Keratinocyte (primary cell): ENCODE measurements at regions not wholly inside any gene's neighbourhood (a gene's known extent, or its start where the extent isn't known, plus 50 kb on each side); places are given as distances from the start of the nearest gene placed in this dataset.

Experiments
- DNase-seq: peaks from one replicate; pipeline ENCODE4 v3.0.0-alpha.2; 2011; ENCODE audit warnings: low read depth, missing footprints, low spot score
- FAIRE-seq: peaks from 2 replicates; lab custom pipeline; 2011; peaks lifted over from hg19 to GRCh38; lab: Jason Lieb, UNC
- H2AFZ ChIP-seq: 2 replicates; pipeline ENCODE4 v1.6.0; 2012; ENCODE audit warnings: low read length, control low read depth, inconsistent platforms; ENCODE audit not compliant: control insufficient read depth
- H3K27ac ChIP-seq: 2 replicates; pipeline ENCODE4 v1.5.1; 2011; ENCODE audit warnings: low read length; ENCODE audit not compliant: control insufficient read depth, insufficient read depth
- H3K27me3 ChIP-seq: 3 replicates; pipeline ENCODE4 v1.6.0; 2011; ENCODE audit warnings: low read length; ENCODE audit not compliant: control insufficient read depth, insufficient read depth; ENCODE audit errors: extremely low read depth
- H3K36me3 ChIP-seq, 2 experiments: 2 replicates in 1 of 2; 3 replicates in 1 of 2; pipeline ENCODE4 v1.5.1; 2011; ENCODE audit warnings: low read length in 2 of 2, mild to moderate bottlenecking in 1 of 2; ENCODE audit not compliant: control insufficient read depth in 2 of 2, insufficient read depth in 2 of 2; ENCODE audit errors: extremely low read depth in 1 of 2
- H3K4me1 ChIP-seq: 3 replicates; pipeline ENCODE4 v1.5.1; 2011; ENCODE audit warnings: low read length; ENCODE audit not compliant: control insufficient read depth, insufficient read depth; ENCODE audit errors: extremely low read depth
- H3K4me2 ChIP-seq: 3 replicates; pipeline ENCODE4 v1.6.0; 2011; ENCODE audit warnings: low read depth, low read length; ENCODE audit not compliant: control insufficient read depth, insufficient read depth; ENCODE audit errors: extremely low read depth
- H3K4me3 ChIP-seq, 3 experiments: fragments of 200-600 bp in 1 of 3; sonication (generic) in 1 of 3; 2 replicates in 2 of 3; 3 replicates in 1 of 3; pipeline ENCODE4 v1.5.1; 2011 to 2016; ENCODE audit warnings: low read length in 3 of 3, mild to moderate bottlenecking in 3 of 3, control low read depth in 2 of 3, inconsistent platforms in 1 of 3, low read depth in 1 of 3, mixed read lengths in 1 of 3, mixed run types in 1 of 3, moderate library complexity in 1 of 3; ENCODE audit not compliant: control insufficient read depth in 2 of 3, insufficient read depth in 2 of 3; ENCODE audit errors: extremely low read depth in 1 of 3
- H3K79me2 ChIP-seq: 2 replicates; pipeline ENCODE4 v1.6.0; 2012; ENCODE audit warnings: low read length; ENCODE audit not compliant: control insufficient read depth, insufficient read depth
- H3K9ac ChIP-seq: 3 replicates; pipeline ENCODE4 v1.6.0; 2011; ENCODE audit warnings: low read length; ENCODE audit not compliant: control insufficient read depth, insufficient read depth; ENCODE audit errors: extremely low read depth
- H3K9me1 ChIP-seq: 3 replicates; pipeline ENCODE4 v1.6.0; 2011; ENCODE audit warnings: low read length; ENCODE audit not compliant: control insufficient read depth, insufficient read depth; ENCODE audit errors: extremely low read depth
- H3K9me3 ChIP-seq: 2 replicates; pipeline ENCODE4 v1.5.1; 2012; ENCODE audit warnings: low read depth, low read length; ENCODE audit not compliant: control insufficient read depth
- H4K20me1 ChIP-seq: 3 replicates; pipeline ENCODE4 v1.6.0; 2011; ENCODE audit warnings: low read length; ENCODE audit not compliant: control insufficient read depth, insufficient read depth; ENCODE audit errors: extremely low read depth
- EZH2 ChIP-seq: IDR thresholded peaks from one replicate; pipeline ENCODE4 v1.6.1; 2012; ENCODE audit warnings: inconsistent platforms, mild to moderate bottlenecking, low read length, moderate library complexity
- dilution Hi-C: fragments of 300-500 bp; cut with MboI; formaldehyde crosslinking; loops from one replicate; pipeline ENCODE4 v1.7.0; 2020; ENCODE audit warnings: low sequenced_read_pairs; ENCODE audit not compliant: extremely low pct_ligation_motif_present
- TF ChIP-seq, protein P1 (sequence below), 3 experiments: IDR thresholded peaks in 1 of 3; conservative IDR thresholded peaks in 1 of 3; optimal IDR thresholded peaks in 1 of 3; 2 replicates in 2 of 3; 3 replicates in 1 of 3; pipeline versions ENCODE3 to v1.5.1; 2011; ENCODE audit warnings: low read length in 3 of 3, mild to moderate bottlenecking in 3 of 3, moderate library complexity in 2 of 3, control low read depth in 1 of 3, inconsistent platforms in 1 of 3; ENCODE audit not compliant: insufficient read depth in 2 of 3; ENCODE audit errors: extremely low read depth in 1 of 3

DNA sequence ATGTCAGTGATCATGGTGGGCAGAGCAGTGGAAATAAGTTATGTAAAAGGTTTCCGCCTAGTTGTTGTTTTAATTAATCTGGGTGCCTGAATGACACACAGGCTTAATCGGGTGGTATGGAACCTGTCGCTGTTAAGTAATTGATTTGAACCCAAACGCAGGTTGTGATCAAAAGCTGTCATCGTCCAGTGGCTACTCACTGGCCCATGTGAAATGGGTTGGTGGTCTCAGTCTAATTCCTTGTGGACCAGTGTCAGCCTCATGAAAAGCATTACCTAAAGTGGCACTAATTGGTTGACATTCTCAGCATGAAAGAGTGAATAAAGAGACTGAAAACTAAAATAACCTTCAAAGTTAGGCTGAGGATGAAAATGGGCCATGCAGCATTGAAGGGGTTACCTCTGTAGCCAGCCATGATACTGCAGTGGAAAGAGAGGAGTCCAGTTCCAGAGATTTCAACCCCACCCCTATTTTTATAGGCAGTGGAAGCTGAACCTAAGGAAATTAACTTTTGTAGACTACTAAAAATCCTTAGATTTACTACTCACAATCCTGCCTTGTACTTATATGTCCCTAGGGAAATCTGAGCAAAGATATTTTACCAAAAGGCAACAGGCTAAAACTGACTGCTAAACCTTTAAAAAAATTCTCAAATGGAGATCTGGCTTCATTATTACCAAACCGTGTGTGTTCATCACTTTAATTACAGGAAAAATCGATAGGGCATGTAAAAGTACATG lies 251.7 kb upstream of the TENM3 start:
- H3K79me2 ChIP-seq = no peaks in the 10 kb centered on the region
- H3K9me1 ChIP-seq = no peaks in the 10 kb centered on the region
- no peaks in the 10 kb centered on the region for H3K9me3 ChIP-seq
- no peak overlapping the region for H3K4me3 ChIP-seq
- FAIRE-seq (no peak), DNase-seq (no peak)
- H3K36me3 ChIP-seq = no peaks in the 10 kb centered on the region
- no peaks in the 10 kb centered on the region for H3K27me3 ChIP-seq
- dilution Hi-C loops = no loop called here
- no peak overlapping the region for H3K27ac ChIP-seq
- no peaks in the 10 kb centered on the region for H4K20me1 ChIP-seq
- TF ChIP-seq EZH2 = no peak
- TF ChIP-seq, protein P1, sequence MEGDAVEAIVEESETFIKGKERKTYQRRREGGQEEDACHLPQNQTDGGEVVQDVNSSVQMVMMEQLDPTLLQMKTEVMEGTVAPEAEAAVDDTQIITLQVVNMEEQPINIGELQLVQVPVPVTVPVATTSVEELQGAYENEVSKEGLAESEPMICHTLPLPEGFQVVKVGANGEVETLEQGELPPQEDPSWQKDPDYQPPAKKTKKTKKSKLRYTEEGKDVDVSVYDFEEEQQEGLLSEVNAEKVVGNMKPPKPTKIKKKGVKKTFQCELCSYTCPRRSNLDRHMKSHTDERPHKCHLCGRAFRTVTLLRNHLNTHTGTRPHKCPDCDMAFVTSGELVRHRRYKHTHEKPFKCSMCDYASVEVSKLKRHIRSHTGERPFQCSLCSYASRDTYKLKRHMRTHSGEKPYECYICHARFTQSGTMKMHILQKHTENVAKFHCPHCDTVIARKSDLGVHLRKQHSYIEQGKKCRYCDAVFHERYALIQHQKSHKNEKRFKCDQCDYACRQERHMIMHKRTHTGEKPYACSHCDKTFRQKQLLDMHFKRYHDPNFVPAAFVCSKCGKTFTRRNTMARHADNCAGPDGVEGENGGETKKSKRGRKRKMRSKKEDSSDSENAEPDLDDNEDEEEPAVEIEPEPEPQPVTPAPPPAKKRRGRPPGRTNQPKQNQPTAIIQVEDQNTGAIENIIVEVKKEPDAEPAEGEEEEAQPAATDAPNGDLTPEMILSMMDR (optimal IDR thresholded peaks at IDR 0.05 in 1 of 3, IDR thresholded peaks at IDR 0.05 in 1 of 3, conservative IDR thresholded peaks at IDR 0.05 in 1 of 3; ENCODE audit: extremely low read depth in 1 of 3, insufficient read depth in 2 of 3, low read length in 3 of 3) = no peak
- no peak overlapping the region for H2AFZ ChIP-seq
- no peaks in the 10 kb centered on the region for H3K4me1 ChIP-seq
- no peak overlapping the region for H3K4me2 ChIP-seq
- no peak overlapping the region for H3K9ac ChIP-seq

DNA sequence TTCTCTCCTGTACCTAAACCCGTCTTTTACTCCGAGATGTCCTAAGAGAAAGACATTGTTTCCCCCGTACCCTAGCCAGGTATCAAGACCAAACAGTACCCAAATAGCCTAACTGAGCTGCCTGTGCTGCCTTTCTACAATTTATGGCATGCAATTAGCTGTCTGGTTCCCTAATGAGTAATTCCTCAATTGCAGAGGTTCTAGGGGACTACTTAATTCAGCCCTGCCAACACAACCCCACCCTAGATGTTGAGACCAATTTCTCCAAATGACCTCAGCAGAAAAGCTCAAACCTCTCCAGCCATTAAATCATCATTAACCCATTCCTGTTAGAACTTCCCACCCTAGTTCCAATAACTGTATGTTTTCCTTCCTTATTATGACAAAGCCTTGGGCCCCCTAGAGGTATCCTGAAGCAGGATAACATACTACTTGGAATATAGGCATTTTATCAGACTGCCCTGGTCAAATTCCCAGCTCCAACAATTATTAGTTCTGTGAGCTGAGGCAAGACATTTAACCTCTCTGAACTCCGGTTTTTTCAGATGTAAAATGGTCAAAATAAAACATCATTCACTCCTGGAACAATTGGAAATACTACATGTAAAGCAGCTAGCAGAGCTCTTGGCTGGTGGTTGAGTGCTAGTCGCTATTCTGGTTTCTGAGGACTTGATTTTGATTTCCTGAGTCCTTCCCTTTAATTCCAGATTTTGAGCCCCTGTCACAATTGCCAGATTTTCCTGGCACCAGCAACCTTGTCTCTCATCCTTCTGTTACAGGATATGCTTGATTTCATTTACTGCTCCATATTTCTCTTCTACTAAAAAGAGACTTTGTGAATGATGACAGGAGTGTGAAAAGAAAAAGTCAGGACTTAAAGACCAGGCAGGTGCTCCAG lies 244.6 kb upstream of the TENM3 start:
- H3K36me3 ChIP-seq = no peaks in the 10 kb centered on the region
- no peak overlapping the region for H2AFZ ChIP-seq
- no peak overlapping the region for H3K4me2 ChIP-seq
- dilution Hi-C loops = no loop called here
- no peaks in the 10 kb centered on the region for H3K79me2 ChIP-seq
- H3K9me1 ChIP-seq = no peaks in the 10 kb centered on the region
- no peaks in the 10 kb centered on the region for H3K9me3 ChIP-seq
- DNase-seq = no peak
- no peak overlapping the region for H3K9ac ChIP-seq
- TF ChIP-seq, protein P1 (optimal IDR thresholded peaks at IDR 0.05 in 1 of 3, IDR thresholded peaks at IDR 0.05 in 1 of 3, conservative IDR thresholded peaks at IDR 0.05 in 1 of 3; ENCODE audit: extremely low read depth in 1 of 3, insufficient read depth in 2 of 3, low read length in 3 of 3) = peak in 2 of 3 experiments; percentile 10 to 16
- no peak for TF ChIP-seq EZH2
- H3K4me3 ChIP-seq = no peak overlapping the region
- no peak overlapping the region for H3K27ac ChIP-seq
- no peaks in the 10 kb centered on the region for H4K20me1 ChIP-seq
- H3K4me1 ChIP-seq = no peaks in the 10 kb centered on the region
- H3K27me3 ChIP-seq = no peaks in the 10 kb centered on the region
- no peak for FAIRE-seq
